H9 (cell line): ENCODE measurements at regions not wholly inside any gene's neighbourhood (a gene's known extent, or its start where the extent isn't known, plus 50 kb on each side); places are given as distances from the start of the nearest gene placed in this dataset.

Source experiments
- DNase-seq: peaks from one replicate; pipeline ENCODE4 v3.0.0-alpha.2; 2017
- H2AFZ ChIP-seq: one replicate; pipeline ENCODE4 v1.6.1; 2013; ENCODE audit warnings: mild to moderate bottlenecking, low read length, control low read depth, moderate library complexity
- H2AK5ac ChIP-seq: 2 replicates; pipeline ENCODE4 v1.6.1; 2013; ENCODE audit warnings: low read length, control low read depth, mixed read lengths; ENCODE audit not compliant: insufficient read length
- H2BK120ac ChIP-seq: one replicate; pipeline ENCODE4 v1.6.1; 2013; ENCODE audit warnings: low read depth, mild to moderate bottlenecking, low read length, control low read depth, inconsistent platforms; ENCODE audit not compliant: poor library complexity, severe bottlenecking
- H2BK12ac ChIP-seq: 2 replicates; pipeline ENCODE4 v1.6.1; 2013; ENCODE audit warnings: low read length, control low read depth, mixed read lengths, low read depth; ENCODE audit not compliant: insufficient read length
- H2BK15ac ChIP-seq: 2 replicates; pipeline ENCODE4 v1.6.1; 2013; ENCODE audit warnings: low read depth, low read length, control low read depth
- H2BK20ac ChIP-seq: one replicate; pipeline ENCODE4 v1.6.1; 2013; ENCODE audit warnings: low read depth, mild to moderate bottlenecking, low read length, control low read depth, inconsistent platforms; ENCODE audit not compliant: poor library complexity, severe bottlenecking
- H2BK5ac ChIP-seq: 2 replicates; pipeline ENCODE4 v1.6.1; 2013; ENCODE audit warnings: low read length, control low read depth, mixed read lengths; ENCODE audit not compliant: insufficient read length
- H3K14ac ChIP-seq: 2 replicates; pipeline ENCODE4 v1.6.1; 2013; ENCODE audit warnings: low read length, control low read depth; ENCODE audit not compliant: insufficient read depth
- H3K18ac ChIP-seq: 2 replicates; pipeline ENCODE4 v1.6.1; 2013; ENCODE audit warnings: low read depth, mild to moderate bottlenecking, mixed read lengths, low read length, control low read depth; ENCODE audit not compliant: insufficient read length
- H3K23ac ChIP-seq: 2 replicates; pipeline ENCODE4 v1.6.1; 2013; ENCODE audit warnings: low read length, control low read depth, mixed read lengths, low read depth; ENCODE audit not compliant: insufficient read length
- H3K23me2 ChIP-seq: 2 replicates; pipeline ENCODE4 v1.6.1; 2013; ENCODE audit warnings: low read depth, mild to moderate bottlenecking, mixed read lengths, low read length, control low read depth; ENCODE audit not compliant: insufficient read length, poor library complexity, severe bottlenecking
- H3K27ac ChIP-seq: 2 replicates; pipeline ENCODE4 v1.5.1; 2013; ENCODE audit warnings: low read length, control low read depth, mixed read lengths, low read depth; ENCODE audit not compliant: insufficient read length
- H3K27me3 ChIP-seq: 2 replicates; pipeline ENCODE4 v1.6.1; 2013; ENCODE audit warnings: low read length, control low read depth, inconsistent platforms; ENCODE audit not compliant: insufficient read depth
- H3K4ac ChIP-seq: 2 replicates; pipeline ENCODE4 v1.6.1; 2013; ENCODE audit warnings: low read depth, mild to moderate bottlenecking, control low read depth, inconsistent platforms, low read length, moderate library complexity
- H3K4me1 ChIP-seq: 2 replicates; pipeline ENCODE4 v1.6.1; 2013; ENCODE audit warnings: low read length, control low read depth, inconsistent platforms; ENCODE audit not compliant: insufficient read depth
- H3K4me2 ChIP-seq: 2 replicates; pipeline ENCODE4 v1.6.1; 2013; ENCODE audit warnings: low read length, control low read depth, mixed read lengths; ENCODE audit not compliant: insufficient read length, insufficient read depth
- H3K56ac ChIP-seq: 2 replicates; pipeline ENCODE4 v1.6.1; 2013; ENCODE audit warnings: low read depth, mild to moderate bottlenecking, mixed read lengths, low read length, control low read depth; ENCODE audit not compliant: insufficient read length
- H3K79me1 ChIP-seq: 2 replicates; pipeline ENCODE4 v1.6.1; 2013; ENCODE audit warnings: low read depth, mild to moderate bottlenecking, moderate library complexity, low read length, control low read depth, inconsistent platforms; ENCODE audit not compliant: insufficient read depth, poor library complexity, severe bottlenecking
- H3K79me2 ChIP-seq: 2 replicates; pipeline ENCODE4 v1.6.1; 2013; ENCODE audit warnings: low read length, control low read depth, inconsistent platforms; ENCODE audit not compliant: insufficient read depth
- H3K9ac ChIP-seq: 2 replicates; pipeline ENCODE4 v1.6.1; 2013; ENCODE audit warnings: low read length, control low read depth, mixed read lengths; ENCODE audit not compliant: insufficient read length; ENCODE audit errors: extremely low read depth
- H3K9me3 ChIP-seq: one replicate; pipeline ENCODE4 v1.6.1; 2013; ENCODE audit warnings: low read depth, low read length, inconsistent platforms; ENCODE audit not compliant: control insufficient read depth
- H3T11ph ChIP-seq: one replicate; pipeline ENCODE4 v1.6.1; 2013; ENCODE audit warnings: mild to moderate bottlenecking, low read length, control low read depth, inconsistent platforms
- H4K20me1 ChIP-seq: one replicate; pipeline ENCODE4 v1.6.1; 2013; ENCODE audit not compliant: control insufficient read depth, insufficient read length, insufficient read depth
- H4K5ac ChIP-seq: 2 replicates; pipeline ENCODE4 v1.6.1; 2013; ENCODE audit warnings: low read depth, mild to moderate bottlenecking, mixed read lengths, low read length, control low read depth; ENCODE audit not compliant: insufficient read length
- H4K8ac ChIP-seq: replicated peaks from 2 replicates; pipeline ENCODE4 v1.6.1; 2013; ENCODE audit warnings: low read length, control low read depth, mixed read lengths, low read depth; ENCODE audit not compliant: insufficient read length
- H4K91ac ChIP-seq: 2 replicates; pipeline ENCODE4 v1.6.1; 2013; ENCODE audit warnings: low read depth, mild to moderate bottlenecking, moderate library complexity, mixed read lengths, low read length, control low read depth; ENCODE audit not compliant: insufficient read length
- H3K27ac Mint-ChIP-seq, 3 experiments: 2 replicates in 2 of 3; 3 replicates in 1 of 3; pipeline ENCODE4 v1.8.0; 2020 to 2021; ENCODE audit warnings: mixed read lengths in 3 of 3, mild to moderate bottlenecking in 1 of 3, moderate library complexity in 1 of 3
- H3K27me3 Mint-ChIP-seq: 2 replicates; pipeline ENCODE4 v1.8.0; 2021; ENCODE audit warnings: low read depth, mild to moderate bottlenecking, moderate library complexity, mixed read lengths
- H3K36me3 Mint-ChIP-seq, 3 experiments: 2 replicates in 2 of 3; 3 replicates in 1 of 3; pipeline ENCODE4 v1.8.0; 2020 to 2021; ENCODE audit warnings: low read depth in 3 of 3, mixed read lengths in 3 of 3; ENCODE audit not compliant: insufficient read depth in 1 of 3
- H3K4me1 Mint-ChIP-seq, 2 experiments: 2 replicates each; pipeline ENCODE4 v1.8.0; 2020; ENCODE audit warnings: mixed read lengths in 2 of 2
- H3K4me3 Mint-ChIP-seq, 2 experiments: 2 replicates in 1 of 2; 3 replicates in 1 of 2; pipeline ENCODE4 v1.8.0; 2020 to 2021; ENCODE audit warnings: mild to moderate bottlenecking in 2 of 2, mixed read lengths in 2 of 2, moderate library complexity in 1 of 2
- H3K9me3 Mint-ChIP-seq, 2 experiments: 2 replicates in 1 of 2; 3 replicates in 1 of 2; pipeline ENCODE4 v1.8.0; 2020; ENCODE audit warnings: mild to moderate bottlenecking in 2 of 2, mixed read lengths in 2 of 2, moderate library complexity in 1 of 2
- CTCF ChIP-seq: fragments of 200-600 bp; sonication (generic); conservative IDR thresholded peaks from 3 replicates; pipeline ENCODE4 v1.8.0; 2021; ENCODE audit warnings: antibody characterized with exemption, mild to moderate bottlenecking
- WGBS: extraction: QIAGEN DNeasy Blood & Tissue Kit; methylation state at CpG from one replicate; pipeline ENCODE4 v1.1.7; 2013; ENCODE audit warnings: missing lambda C conversion rate, low lambda C conversion rate, mixed read lengths; ENCODE audit not compliant: insufficient read length; ENCODE audit errors: extremely low coverage; 5-methylcytosine and 5-hydroxymethylcytosine counted together

GRCh38 chr6:79313254-79313653 is 78.8 kb upstream of the HMGN3 start:
- Histone ChIP-seq H3K14ac (no peak overlapping the region), H3K9ac (no peak overlapping the region), H3K23ac (no peak overlapping the region), H3K9me3 (no peaks in the 10 kb centered on the region), H3K18ac (no peak overlapping the region), H3K27me3 (no peaks in the 10 kb centered on the region), H2BK5ac (no peak overlapping the region), H3K79me1 (no peaks in the 10 kb centered on the region), H3K27ac (no peak overlapping the region), H4K8ac (no peak overlapping the region), H3K4me2 (no peak overlapping the region), H4K5ac (no peak overlapping the region), H2BK120ac (no peak overlapping the region), H2AK5ac (no peak overlapping the region), H3K4ac (no peak overlapping the region), H3K4me1 (no peaks in the 10 kb centered on the region), H2BK15ac (no peak overlapping the region), H3T11ph (no peak overlapping the region), H3K79me2 (0 out of 2 replicates have a peak, but pooled peaks cover 2% of the 10 kb centered on the region), H3K56ac (no peak overlapping the region), H4K20me1 (no peaks in the 10 kb centered on the region), H2BK12ac (no peak overlapping the region), H2AFZ (no peak overlapping the region), H2BK20ac (no peak overlapping the region), H4K91ac (no peak overlapping the region), H3K23me2 (no peaks in the 10 kb centered on the region)
- Mint-ChIP-seq H3K27me3 (no peaks in the 10 kb centered on the region), H3K4me1 (no peaks in the 10 kb centered on the region), H3K4me3 (no peak overlapping the region), H3K36me3 (peaks cover 0 to 9% (median 2%) of the 10 kb centered on the region in 3 experiments; a peak in 3 of 7 replicates), H3K27ac (no peak overlapping the region), H3K9me3 (peaks cover 12 to 13% of the 10 kb centered on the region in 2 experiments)
- no CpG with 5 or more reads among the region's 5 CpGs for WGBS
- no peak for DNase-seq
- TF ChIP-seq CTCF: no peak
